Forelimb muscle (tissue), 1 donor: ENCODE measurements at regions not wholly inside any gene's neighbourhood (a gene's known extent, or its start where the extent isn't known, plus 50 kb on each side); places are given as distances from the start of the nearest gene placed in this dataset.
A peak's percentile ranks its signal among the peaks of the same experiment; 100 is the strongest.
"Not testable (repeated sequence)": the region's sequence is repeated elsewhere in the genome, so short reads cannot be mapped to it uniquely, and the experiment has no call there.

Experiments
- DNase-seq: peaks from one replicate; pipeline ENCODE4 v3.0.0-alpha.2; 2013; ENCODE audit warnings: low read depth

GRCh38 chr20:55166063-55166462, 690.7 kb downstream of the DOK5 start:
- DNase-seq: no peak

- no peak for DNase-seq
Measured at GRCh38 chr20:55160996-55161395, 685.6 kb downstream of the DOK5 start.

GRCh38 chr20:55160037-55160436, 684.6 kb downstream of the DOK5 start:
- no peak for DNase-seq

- DNase-seq: no peak
Measured at GRCh38 chr20:55159230-55159629, 683.8 kb downstream of the DOK5 start.

GRCh38 chr20:55158446-55158845, 683.1 kb downstream of the DOK5 start:
- DNase-seq: no peak

GRCh38 chr20:55155360-55155759, 680.0 kb downstream of the DOK5 start:
- DNase-seq: no peak

- no peak for DNase-seq
Measured at GRCh38 chr20:55153001-55153645, 677.7 kb downstream of the DOK5 start.

GRCh38 chr20:55151171-55151570, 675.8 kb downstream of the DOK5 start:
- DNase-seq: no peak

- no peak for DNase-seq
Measured at GRCh38 chr20:55143601-55144000, 668.2 kb downstream of the DOK5 start.

- DNase-seq: no peak
Measured at GRCh38 chr20:55142932-55143331, 667.5 kb downstream of the DOK5 start.

- DNase-seq: no peak
Measured at GRCh38 chr20:55140631-55141030, 665.2 kb downstream of the DOK5 start.

GRCh38 chr20:55139173-55139765, 663.9 kb downstream of the DOK5 start:
- no peak for DNase-seq

- DNase-seq: no peak
Measured at GRCh38 chr20:55135923-55136322, 660.5 kb downstream of the DOK5 start.

- no peak for DNase-seq
Measured at GRCh38 chr20:55132523-55132922, 657.1 kb downstream of the DOK5 start.

- DNase-seq: not testable (repeated sequence)
Measured at GRCh38 chr20:55117577-55117976, 642.2 kb downstream of the DOK5 start.

- DNase-seq: no peak
Measured at GRCh38 chr20:55116598-55116997, 641.2 kb downstream of the DOK5 start.

GRCh38 chr20:55103188-55103587, 627.8 kb downstream of the DOK5 start:
- DNase-seq: no peak

GRCh38 chr20:55099251-55099650, 623.9 kb downstream of the DOK5 start:
- no peak for DNase-seq

GRCh38 chr20:55097621-55098020, 622.2 kb downstream of the DOK5 start:
- DNase-seq: no peak

GRCh38 chr20:55095745-55096400, 620.5 kb downstream of the DOK5 start:
- peak; percentile 5 for DNase-seq

- no peak for DNase-seq
Measured at GRCh38 chr20:55094353-55094861, 619.0 kb downstream of the DOK5 start.

- DNase-seq: no peak
Measured at GRCh38 chr20:55090286-55090685, 614.9 kb downstream of the DOK5 start.

GRCh38 chr20:55086421-55086820, 611.0 kb downstream of the DOK5 start:
- DNase-seq: no peak
